Tibial nerve (tissue), 4 donors: ENCODE measurements at regions not wholly inside any gene's neighbourhood (a gene's known extent, or its start where the extent isn't known, plus 50 kb on each side); places are given as distances from the start of the nearest gene placed in this dataset.

ENCODE experiments used
- DNase-seq, 2 donors: peaks; one replicate each; pipeline ENCODE4 v3.0.0-alpha.2; 2019; ENCODE audit warnings: low spot score in 2 of 2
- H3K27ac ChIP-seq, 4 donors: fragments of 200-600 bp; sonication (generic) in 3 of 4; one replicate each; pipeline ENCODE4 v1.5.1; 2017 to 2019; ENCODE audit warnings: mild to moderate bottlenecking in 1 of 4
- H3K27me3 ChIP-seq, 2 donors: fragments of 200-600 bp; sonication (generic) in 1 of 2; one replicate each; pipeline versions ENCODE4 v1.5.1 to v1.6.0; 2017 to 2019
- H3K36me3 ChIP-seq, 3 donors: fragments of 200-600 bp; sonication (generic); one replicate each; pipeline ENCODE4 v1.5.1; 2018 to 2019
- H3K4me1 ChIP-seq, 4 donors: fragments of 200-600 bp; sonication (generic) in 3 of 4; one replicate each; pipeline ENCODE4 v1.5.1; 2017 to 2019
- H3K4me3 ChIP-seq, 4 donors: fragments of 200-600 bp; sonication (generic) in 3 of 4; one replicate each; pipeline ENCODE4 v1.5.1; 2017 to 2019; ENCODE audit warnings: mild to moderate bottlenecking in 1 of 4, moderate library complexity in 1 of 4
- H3K9me3 ChIP-seq, 4 donors: fragments of 200-600 bp; sonication (generic) in 3 of 4; one replicate each; pipeline ENCODE4 v1.5.1; 2017 to 2019
- CTCF ChIP-seq, 5 experiments: fragments of 200-600 bp in 3 of 5; fragments of 450-650 bp in 2 of 5; sonication (generic) in 3 of 5; IDR thresholded peaks; one replicate each; pipeline ENCODE4 v1.5.1; 2016 to 2019; ENCODE audit warnings: antibody characterized with exemption in 5 of 5, mild to moderate bottlenecking in 3 of 5, moderate library complexity in 2 of 5
- EP300 ChIP-seq, 2 donors: sonication (generic); formaldehyde crosslinking; IDR thresholded peaks; one replicate each; pipeline ENCODE4 v1.6.1; 2017; ENCODE audit warnings: antibody characterized with exemption in 2 of 2, mild to moderate bottlenecking in 1 of 2
- POLR2A ChIP-seq, 2 donors: fragments of 450-650 bp; IDR thresholded peaks; one replicate each; pipeline ENCODE4 v1.6.1; 2017; ENCODE audit warnings: antibody characterized with exemption in 2 of 2, mild to moderate bottlenecking in 2 of 2, moderate library complexity in 2 of 2
- WGBS, 2 donors: methylation state at CpG; one replicate each; pipeline ENCODE4 v1.1.5; 2018; 5-methylcytosine and 5-hydroxymethylcytosine counted together

GRCh38 chr7:11959121-11959520 lies 127.1 kb upstream of the THSD7A start:
- no peaks in the 10 kb centered on the region for H3K36me3 ChIP-seq
- TF ChIP-seq CTCF (IDR thresholded peaks at IDR 0.05) (no peak), EP300 (IDR thresholded peaks at IDR 0.05) (no peak), POLR2A (IDR thresholded peaks at IDR 0.05) (no peak)

GRCh38 chr7:11960621-11961020 lies 128.6 kb upstream of the THSD7A start:
- Histone ChIP-seq H3K4me1 (no peaks in the 10 kb centered on the region), H3K9me3 (no peaks in the 10 kb centered on the region), H3K27me3 (no peaks in the 10 kb centered on the region), H3K36me3 (no peaks in the 10 kb centered on the region), H3K27ac (no peak overlapping the region), H3K4me3 (no peak overlapping the region)
- DNase-seq = no peak
- TF ChIP-seq POLR2A (IDR thresholded peaks at IDR 0.05) (no peak), CTCF (IDR thresholded peaks at IDR 0.05) (no peak), EP300 (IDR thresholded peaks at IDR 0.05) (no peak)

More at GRCh38 chr7:11959121-11959520, 127.1 kb upstream of the THSD7A start:
- no peaks in the 10 kb centered on the region for H3K27me3 ChIP-seq
- no peaks in the 10 kb centered on the region for H3K4me1 ChIP-seq
- H3K4me3 ChIP-seq = no peak overlapping the region
- no peak for DNase-seq
- H3K9me3 ChIP-seq = no peaks in the 10 kb centered on the region
- H3K27ac ChIP-seq = no peak overlapping the region
- 79 to 85% methylated on average over 2 of the region's 2 CpGs for WGBS, 2 donors

- DNase-seq = no peak
- Histone ChIP-seq H3K4me1 (no peaks in the 10 kb centered on the region), H3K9me3 (peaks cover 0 to 12% (median 2%) of the 10 kb centered on the region in 4 donors), H3K27me3 (no peaks in the 10 kb centered on the region), H3K4me3 (no peak overlapping the region), H3K36me3 (no peaks in the 10 kb centered on the region), H3K27ac (no peak overlapping the region)
- no peak for TF ChIP-seq EP300 (IDR thresholded peaks at IDR 0.05)
- no peak for TF ChIP-seq POLR2A (IDR thresholded peaks at IDR 0.05)
- TF ChIP-seq CTCF (IDR thresholded peaks at IDR 0.05) = no peak
- WGBS, 2 donors = 63 to 74% methylated on average over 1 of the region's 1 CpG
These were observed 137.6 kb upstream of the THSD7A start for GRCh38 chr7:11969643-11970042.

- peaks cover 0 to 16% (median 2%) of the 10 kb centered on the region in 4 donors for H3K9me3 ChIP-seq
- no peak for DNase-seq
- TF ChIP-seq EP300 (IDR thresholded peaks at IDR 0.05) (no peak), CTCF (IDR thresholded peaks at IDR 0.05) (no peak), POLR2A (IDR thresholded peaks at IDR 0.05) (no peak)
- H3K4me1 ChIP-seq = no peaks in the 10 kb centered on the region
- H3K36me3 ChIP-seq = no peaks in the 10 kb centered on the region
- no peaks in the 10 kb centered on the region for H3K27me3 ChIP-seq
- WGBS, 2 donors = 48 to 67% methylated on average over 3 of the region's 3 CpGs
- no peak overlapping the region for H3K27ac ChIP-seq
- H3K4me3 ChIP-seq = no peak overlapping the region
These were observed 138.1 kb upstream of the THSD7A start for GRCh38 chr7:11970132-11970531.

- Histone ChIP-seq H3K4me1 (no peaks in the 10 kb centered on the region), H3K4me3 (no peak overlapping the region)
- TF ChIP-seq CTCF (IDR thresholded peaks at IDR 0.05) = no peak
- TF ChIP-seq POLR2A (IDR thresholded peaks at IDR 0.05) = no peak
- no peak for TF ChIP-seq EP300 (IDR thresholded peaks at IDR 0.05)
These were observed 153.4 kb upstream of the THSD7A start for GRCh38 chr7:11985376-11985775.

More at GRCh38 chr7:11985376-11985775, 153.4 kb upstream of the THSD7A start:
- Histone ChIP-seq H3K36me3 (no peaks in the 10 kb centered on the region), H3K27me3 (no peaks in the 10 kb centered on the region), H3K27ac (no peak overlapping the region), H3K9me3 (peaks cover 0 to 13% (median 4%) of the 10 kb centered on the region in 4 donors)
- no peak for DNase-seq
